HG02840 (cell line): ENCODE measurements at regions not wholly inside any gene's neighbourhood (a gene's known extent, or its start where the extent isn't known, plus 50 kb on each side); places are given as distances from the start of the nearest gene placed in this dataset.
"Not testable (repeated sequence)": the region's sequence is repeated elsewhere in the genome, so short reads cannot be mapped to it uniquely, and the experiment has no call there.

Experiments
- ATAC-seq: cut with Tn5 transposase; IDR thresholded peaks from one replicate; pipeline ENCODE4 v1.9.1; 2021; ENCODE audit warnings: mild to moderate bottlenecking, moderate library complexity, moderate number of reproducible peaks; ENCODE audit not compliant: unreplicated experiment, low FRiP score

GRCh38 chr11:97454988-97455387 is 1065.2 kb downstream of the JRKL start:
- no peak for ATAC-seq

DNA sequence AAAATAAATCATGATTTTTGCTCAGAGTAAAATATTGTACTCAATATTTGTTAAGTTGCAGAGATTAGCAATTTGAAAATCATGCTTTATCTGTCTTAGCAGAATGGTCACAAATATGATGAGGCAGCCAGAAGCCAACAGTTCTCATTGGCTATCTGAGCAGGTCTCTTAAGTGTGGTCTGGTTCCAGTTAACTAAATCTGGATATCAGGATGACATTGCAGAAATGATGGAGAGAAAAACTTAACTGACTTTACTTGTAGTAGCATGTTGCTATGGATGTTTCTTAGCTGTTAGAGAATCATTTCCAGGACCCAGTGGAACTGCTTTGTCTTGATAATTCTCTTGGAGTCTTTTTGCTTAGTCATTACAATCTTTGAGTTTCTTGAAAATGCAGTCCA is 1070.3 kb downstream of the JRKL start:
- no peak for ATAC-seq

GRCh38 chr11:97461044-97461880 is 1071.4 kb downstream of the JRKL start:
- no peak for ATAC-seq

GRCh38 chr11:97461934-97462333 is 1072.1 kb downstream of the JRKL start:
- ATAC-seq, result no peak

DNA sequence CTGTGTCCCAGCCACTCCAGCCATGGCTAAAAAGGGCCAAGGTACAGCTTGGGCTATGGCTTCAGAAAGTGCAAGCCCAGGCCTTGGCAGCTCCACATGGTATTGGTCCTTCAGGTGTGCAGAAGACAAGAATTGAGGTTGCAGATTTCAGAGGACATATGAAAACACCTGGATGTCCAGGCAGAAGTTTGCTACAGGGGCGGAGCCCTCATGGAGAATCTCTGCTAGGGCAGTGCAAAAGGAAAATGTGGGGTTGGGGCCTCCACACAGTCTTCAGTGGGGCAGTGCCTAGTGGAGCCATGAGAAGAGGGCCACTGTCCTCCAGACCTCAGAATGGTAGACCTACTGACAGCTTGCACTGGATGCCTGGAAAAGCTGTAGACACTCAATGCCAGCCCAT is 1074.1 kb downstream of the JRKL start:
- no peak for ATAC-seq

GRCh38 chr11:97471480-97471879 is 1081.7 kb downstream of the JRKL start:
- no peak for ATAC-seq

- ATAC-seq, result no peak
Observed at GRCh38 chr11:97487387-97487786, 1097.6 kb downstream of the JRKL start.

GRCh38 chr11:97498891-97499290 is 1109.1 kb downstream of the JRKL start:
- no peak for ATAC-seq

DNA sequence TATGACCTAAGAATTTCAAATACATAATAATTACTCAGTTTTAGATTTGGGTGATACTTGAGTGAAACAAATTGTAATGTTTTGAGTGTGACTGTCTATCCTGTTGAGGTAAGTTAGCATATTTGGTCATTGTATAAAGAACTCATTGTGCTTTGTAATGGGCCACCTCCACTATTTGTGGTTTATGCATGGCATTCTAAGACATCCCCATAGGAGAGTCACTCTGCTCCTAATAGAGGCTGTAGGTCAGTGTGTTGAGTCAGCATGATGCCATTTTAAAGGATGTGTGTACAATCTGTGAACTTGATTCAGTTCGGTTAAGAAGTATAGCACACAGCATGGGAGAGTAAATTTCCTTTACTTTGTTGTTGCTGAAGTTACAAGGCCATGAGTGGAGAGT is 1112.4 kb downstream of the JRKL start:
- ATAC-seq, result no peak

- ATAC-seq, result no peak
Observed at GRCh38 chr11:97506076-97506759, 1116.4 kb downstream of the JRKL start.

- no peak for ATAC-seq
Observed at GRCh38 chr11:97514446-97514845, 1124.6 kb downstream of the JRKL start.

GRCh38 chr11:97516688-97517087 is 1126.9 kb downstream of the JRKL start:
- ATAC-seq, result no peak

DNA sequence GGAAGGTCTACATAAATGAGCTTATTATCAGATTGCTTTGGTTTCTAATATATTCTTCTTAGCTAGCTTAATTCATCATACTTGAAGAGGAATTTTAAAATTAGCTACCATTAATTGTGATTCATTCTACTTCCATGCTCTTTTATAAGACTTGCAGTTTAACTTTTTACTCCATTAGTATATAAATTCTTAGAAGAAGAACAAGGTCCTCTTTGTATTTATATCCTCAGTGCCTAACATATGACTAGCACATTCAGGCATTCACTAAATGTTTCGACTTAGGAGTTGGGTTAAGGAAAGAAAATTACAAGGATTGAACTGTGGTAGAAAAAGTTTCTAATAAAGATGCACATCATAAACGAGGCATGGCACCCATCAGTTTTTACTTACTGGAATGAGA is 1135.5 kb downstream of the JRKL start:
- ATAC-seq, result no peak

GRCh38 chr11:97537407-97538150 is 1147.8 kb downstream of the JRKL start:
- ATAC-seq, result no peak

DNA sequence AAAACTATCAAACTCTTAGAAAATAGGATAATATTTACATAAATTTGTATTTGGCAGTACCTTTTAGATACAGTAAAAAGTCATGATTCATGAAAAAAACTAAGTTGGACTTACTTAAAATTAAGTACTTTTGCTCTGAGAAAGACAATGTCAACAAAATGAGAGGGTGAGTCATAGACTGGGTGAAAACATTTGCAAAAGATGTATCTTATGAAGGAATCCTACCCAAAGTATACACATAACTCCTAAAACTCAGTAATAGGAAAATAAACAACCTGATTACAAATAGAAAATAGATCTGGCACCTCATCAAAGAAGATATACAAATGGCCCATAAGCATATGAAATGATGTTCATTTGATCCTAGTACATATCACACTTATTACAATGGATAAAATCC is 1154.6 kb downstream of the JRKL start:
- no peak for ATAC-seq

DNA sequence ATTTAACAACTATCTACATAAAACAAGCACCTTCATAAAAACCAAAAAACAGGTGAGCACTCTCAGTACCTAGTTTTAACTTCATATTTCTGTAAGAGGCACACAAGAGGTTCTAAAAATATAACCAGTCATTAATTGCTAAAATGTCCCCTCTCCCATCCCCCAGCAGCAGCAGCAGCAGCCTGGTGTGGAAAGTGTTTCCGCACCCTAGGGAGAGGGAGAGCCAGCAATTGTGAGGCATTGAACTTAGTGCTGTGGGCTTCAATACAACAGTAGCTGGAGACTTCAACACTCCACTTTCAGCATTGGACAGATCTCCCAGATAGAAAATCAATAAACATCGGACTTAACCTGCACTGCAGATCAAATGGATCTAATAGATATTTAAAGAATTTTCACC is 1158.5 kb downstream of the JRKL start:
- ATAC-seq, result no peak

GRCh38 chr11:97557399-97557798 is 1167.6 kb downstream of the JRKL start:
- no peak for ATAC-seq

GRCh38 chr11:97567801-97568200 is 1178.0 kb downstream of the JRKL start:
- no peak for ATAC-seq

DNA sequence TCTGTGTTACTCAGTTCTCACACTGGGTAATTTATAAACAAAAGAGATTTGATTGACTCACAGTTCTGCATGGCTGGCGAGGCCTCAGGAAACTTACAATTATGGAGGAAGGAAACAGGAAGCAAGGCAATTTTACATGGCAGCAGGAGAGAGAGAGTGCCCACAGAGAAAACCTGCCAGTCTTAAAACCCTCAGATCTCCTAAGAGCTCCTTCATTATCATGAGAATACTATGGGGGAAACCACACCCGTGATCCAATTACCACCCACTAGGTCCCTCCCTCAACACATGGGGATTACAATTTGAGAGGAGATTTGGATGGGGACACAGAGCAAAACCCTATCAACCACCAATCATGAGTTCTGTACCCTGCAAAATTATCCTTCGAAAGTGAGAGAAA is 1180.8 kb downstream of the JRKL start:
- ATAC-seq, result no peak

GRCh38 chr11:97573771-97574170 is 1184.0 kb downstream of the JRKL start:
- not testable (repeated sequence) for ATAC-seq

GRCh38 chr11:97574976-97575665 is 1185.3 kb downstream of the JRKL start:
- ATAC-seq, result no peak
